ENCODE measurements at regions not wholly inside any gene's neighbourhood (a gene's known extent, or its start where the extent isn't known, plus 50 kb on each side); places are given as distances from the start of the nearest gene placed in this dataset.

DNA sequence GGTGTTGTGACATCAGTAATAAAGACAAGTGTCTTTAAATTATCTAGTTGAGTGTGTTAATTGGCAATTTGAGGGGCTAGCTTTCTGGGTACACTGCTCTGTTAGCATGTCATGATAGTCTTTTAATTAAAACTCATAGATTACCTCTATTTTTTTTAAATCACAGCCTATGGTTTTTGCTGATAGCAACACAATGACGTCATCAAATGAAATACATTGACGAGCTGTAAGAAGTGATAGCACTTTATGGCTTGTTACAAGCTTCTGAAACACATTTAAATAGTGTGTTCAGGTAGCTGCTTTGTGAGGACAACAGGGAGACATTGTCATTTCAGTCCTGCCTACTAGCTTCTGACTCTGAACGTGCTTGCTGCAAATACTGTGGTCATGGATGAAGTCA lies 600.5 kb upstream of the EDIL3 start:
- TF ChIP-seq POLR2A (IDR thresholded peaks at IDR 0.05; ENCODE audit: low read length) (no peak), GATA1 (IDR thresholded peaks at IDR 0.05; ENCODE audit: low read depth, low read length) (no peak)

Measured in erythroblast (primary cell).